ENCODE measurements at regions not wholly inside any gene's neighbourhood (a gene's known extent, or its start where the extent isn't known, plus 50 kb on each side); places are given as distances from the start of the nearest gene placed in this dataset.

GRCh38 chr13:84238381-84238780, 356.1 kb upstream of the SLITRK1 start:
- DNase-seq, result no peak

- peak; percentile 21 for DNase-seq
These were observed 354.9 kb upstream of the SLITRK1 start for GRCh38 chr13:84237143-84237542.

GRCh38 chr13:84234416-84234815, 352.1 kb upstream of the SLITRK1 start:
- DNase-seq, result no peak

GRCh38 chr13:84230568-84230967, 348.3 kb upstream of the SLITRK1 start:
- DNase-seq, result no peak

GRCh38 chr13:84211048-84211447, 328.8 kb upstream of the SLITRK1 start:
- no peak for DNase-seq

GRCh38 chr13:84208246-84208910, 326.1 kb upstream of the SLITRK1 start:
- no peak for DNase-seq

GRCh38 chr13:84207509-84207908, 325.2 kb upstream of the SLITRK1 start:
- no peak for DNase-seq

GRCh38 chr13:84200971-84201370, 318.7 kb upstream of the SLITRK1 start:
- DNase-seq, result no peak

GRCh38 chr13:84192125-84192524, 309.9 kb upstream of the SLITRK1 start:
- no peak for DNase-seq

- DNase-seq, result no peak
These were observed 308.9 kb upstream of the SLITRK1 start for GRCh38 chr13:84191139-84191538.

- DNase-seq, result no peak
These were observed 305.4 kb upstream of the SLITRK1 start for GRCh38 chr13:84187626-84188025.

- DNase-seq, result no peak
These were observed 257.4 kb upstream of the SLITRK1 start for GRCh38 chr13:84139561-84140158.

GRCh38 chr13:84137292-84137691, 255.0 kb upstream of the SLITRK1 start:
- no peak for DNase-seq

- DNase-seq, result no peak
These were observed 254.3 kb upstream of the SLITRK1 start for GRCh38 chr13:84136582-84136981.

GRCh38 chr13:84132491-84132890, 250.2 kb upstream of the SLITRK1 start:
- no peak for DNase-seq

- DNase-seq, result no peak
These were observed 249.0 kb upstream of the SLITRK1 start for GRCh38 chr13:84131249-84131648.

- peak; percentile 35 for DNase-seq
These were observed 248.3 kb upstream of the SLITRK1 start for GRCh38 chr13:84130495-84131114.

GRCh38 chr13:84129966-84130365, 247.7 kb upstream of the SLITRK1 start:
- DNase-seq, result no peak

GRCh38 chr13:84127597-84128128, 245.4 kb upstream of the SLITRK1 start:
- no peak for DNase-seq

GRCh38 chr13:84126671-84127171, 244.4 kb upstream of the SLITRK1 start:
- DNase-seq, result peak; percentile 26

GRCh38 chr13:84121456-84121855, 239.2 kb upstream of the SLITRK1 start:
- DNase-seq, result no peak

- no peak for DNase-seq
These were observed 236.7 kb upstream of the SLITRK1 start for GRCh38 chr13:84118839-84119409.

- DNase-seq, result no peak
These were observed 216.0 kb upstream of the SLITRK1 start for GRCh38 chr13:84098273-84098672.

GRCh38 chr13:84097148-84097547, 214.9 kb upstream of the SLITRK1 start:
- DNase-seq, result no peak

Measured in NCI-H146 (cell line).